ENCODE measurements at regions not wholly inside any gene's neighbourhood (a gene's known extent, or its start where the extent isn't known, plus 50 kb on each side); places are given as distances from the start of the nearest gene placed in this dataset.

DNA sequence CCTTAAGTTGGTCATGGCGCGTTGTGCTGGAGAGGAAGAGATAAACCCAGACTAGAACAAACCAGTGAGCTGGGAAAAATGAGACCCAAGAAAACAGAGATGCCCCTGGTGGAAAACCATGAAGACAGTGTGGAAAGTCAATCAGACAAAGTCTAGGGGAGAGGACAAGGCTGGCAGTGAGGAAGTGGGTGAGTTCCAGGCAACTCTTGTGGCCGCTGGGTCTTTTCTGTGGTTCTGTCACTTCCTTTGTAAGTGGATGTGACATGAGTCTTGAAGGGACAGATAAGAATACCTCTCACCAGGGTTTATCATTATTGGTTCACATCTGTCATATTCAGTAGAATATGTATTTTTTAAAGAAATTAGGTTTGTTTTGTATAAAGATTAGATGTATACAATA is 738.4 kb downstream of the DHX35 start:
- POLR2A ChIA-PET: no interaction called here
- CTCF ChIA-PET: no interaction called here

DNA sequence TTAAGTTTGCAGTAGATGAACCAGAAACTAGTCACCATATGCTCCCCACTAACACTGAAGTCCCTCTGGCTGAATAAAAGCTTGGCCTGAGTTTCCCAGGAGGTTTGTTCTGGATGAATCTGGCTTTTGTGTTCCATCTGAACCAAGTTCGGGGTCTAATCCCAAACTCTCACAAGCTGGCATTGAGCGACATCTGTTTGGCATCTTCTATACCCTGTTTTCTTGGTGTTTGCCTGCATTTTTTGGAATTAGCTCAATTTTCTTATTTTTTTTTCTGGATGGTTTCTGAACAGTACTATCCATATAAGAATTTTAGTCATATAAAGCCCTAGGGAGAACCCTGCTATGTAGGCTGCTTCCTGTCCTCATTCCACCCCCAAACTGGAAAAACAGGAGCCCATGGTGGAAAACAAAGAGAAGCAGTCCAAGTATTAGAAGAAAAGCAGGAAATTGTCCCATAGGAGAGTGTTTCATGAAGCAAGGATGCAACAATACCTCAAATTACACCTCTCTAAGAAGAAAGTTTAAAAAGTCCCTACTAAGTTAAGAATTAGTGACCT is 737.1 kb downstream of the DHX35 start:
- CTCF ChIA-PET: no interaction called here
- POLR2A ChIA-PET: no interaction called here

DNA sequence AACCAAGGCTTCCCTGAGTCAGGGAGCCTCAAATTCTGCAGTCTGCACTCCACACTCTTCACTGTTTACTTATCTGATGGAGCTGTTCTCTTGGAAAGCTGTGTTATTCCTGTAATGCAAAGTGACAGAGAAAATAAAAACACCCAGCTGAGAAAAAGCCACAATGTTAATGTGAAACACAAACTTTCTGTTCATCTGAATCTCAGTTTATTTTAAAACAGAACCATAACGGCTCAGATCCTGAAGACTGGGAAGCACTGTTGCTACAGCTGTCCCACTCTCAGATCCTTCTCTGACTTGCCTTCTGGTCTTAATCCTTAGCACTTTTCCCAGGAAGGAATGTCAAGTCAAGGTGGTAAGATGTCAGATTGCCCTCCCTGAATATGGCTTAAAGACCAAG is 736.6 kb downstream of the DHX35 start:
- ChIA-PET CTCF (no interaction called here), POLR2A (no interaction called here)

DNA sequence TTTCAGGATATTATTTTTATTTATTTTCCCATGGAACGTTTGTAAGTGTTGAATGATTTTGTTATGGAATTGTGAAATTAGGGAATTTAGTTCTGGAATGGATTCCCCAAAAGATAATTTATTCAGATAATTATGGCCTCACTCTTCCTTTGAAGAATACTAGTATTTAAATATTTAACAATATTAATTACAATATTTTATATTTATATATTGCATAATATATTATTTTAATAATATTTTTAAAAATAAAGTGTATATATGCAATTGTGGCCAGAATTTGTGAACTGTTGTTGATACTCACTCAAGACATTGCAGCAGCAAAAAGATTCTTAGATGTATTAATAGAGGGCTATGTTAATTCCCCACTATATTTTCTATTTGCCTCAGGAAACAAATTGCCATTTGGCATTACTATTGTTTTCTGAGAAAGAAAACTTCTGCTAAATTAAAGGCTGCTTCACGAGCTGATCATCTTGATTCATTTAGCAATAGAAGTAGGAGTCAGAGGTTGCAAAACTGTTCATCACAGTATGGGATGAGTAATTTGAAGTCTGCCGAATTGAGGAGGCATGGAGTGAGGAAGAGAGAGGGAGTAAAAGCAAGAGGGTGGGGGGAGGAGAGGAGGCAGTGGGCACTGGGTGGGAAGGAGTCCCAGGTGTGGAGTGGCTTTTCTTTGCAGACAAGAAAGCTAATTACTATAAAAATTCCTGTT is 729.2 kb downstream of the DHX35 start:
- ChIA-PET POLR2A (no interaction called here), CTCF (no interaction called here)

DNA sequence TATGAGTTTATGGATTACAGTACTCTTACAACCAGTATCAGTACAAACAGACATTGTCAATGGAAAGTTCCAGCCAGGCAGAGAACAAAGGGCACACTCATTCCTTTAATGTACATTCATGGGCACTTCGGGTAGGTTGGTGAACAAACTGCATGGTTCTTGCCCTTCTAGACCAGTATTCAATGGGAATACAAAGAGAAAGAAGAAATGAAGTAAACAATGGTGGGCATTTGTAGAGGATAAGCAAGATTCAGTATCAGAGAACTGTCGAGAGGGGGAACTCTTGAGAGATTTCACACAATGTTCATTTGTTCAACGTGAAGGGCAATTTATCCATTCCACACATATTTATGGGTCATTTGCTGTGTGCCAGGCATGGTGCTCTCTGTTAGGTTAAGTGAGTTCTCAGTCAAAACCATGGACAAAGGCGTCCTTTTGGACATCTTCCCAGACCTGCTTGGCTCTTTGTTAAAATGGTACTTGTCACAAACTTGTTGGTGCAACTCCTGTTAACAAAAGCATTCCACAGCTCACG is 714.8 kb downstream of the DHX35 start:
- CTCF ChIA-PET: no interaction called here
- POLR2A ChIA-PET: no interaction called here

DNA sequence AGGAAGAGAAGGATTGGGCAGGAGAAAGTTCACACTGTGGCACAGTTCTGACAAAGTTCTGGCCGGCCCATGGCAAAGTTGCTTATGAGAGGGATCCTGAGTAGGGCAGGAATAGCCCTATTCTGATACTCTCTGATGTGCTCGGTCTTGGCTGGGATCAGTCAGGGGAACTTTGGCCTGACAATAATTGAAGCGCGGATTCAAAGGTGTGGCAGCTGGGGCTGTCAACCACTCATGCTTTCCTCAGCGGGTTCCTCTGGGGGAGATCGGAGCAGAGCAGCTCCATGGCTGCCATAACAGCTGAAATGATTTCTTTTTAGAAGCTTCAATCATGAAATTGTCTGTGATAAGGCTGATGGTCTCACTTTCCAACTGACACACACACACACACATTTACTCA is 714.1 kb downstream of the DHX35 start:
- ChIA-PET CTCF (no interaction called here), POLR2A (no interaction called here)

DNA sequence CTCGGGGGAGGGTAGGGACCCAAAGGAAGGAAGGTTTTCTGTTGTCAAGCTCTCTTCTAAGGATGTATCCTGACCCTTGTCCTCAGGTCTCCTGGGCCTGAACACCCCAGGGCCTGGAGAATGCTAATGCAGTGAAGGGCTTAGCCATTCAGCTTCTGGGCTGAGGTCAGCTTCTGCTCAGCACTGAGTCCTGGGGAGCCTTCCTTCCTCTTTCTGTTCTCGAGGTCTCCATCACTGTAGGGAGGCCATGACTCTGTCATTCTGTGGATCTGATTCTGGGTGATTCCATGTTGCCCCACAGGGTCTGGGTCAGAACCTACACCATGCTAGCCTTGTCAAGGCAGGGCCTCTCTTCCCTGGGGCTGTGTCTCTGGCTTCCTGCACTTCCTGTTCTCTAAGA is 712.7 kb downstream of the DHX35 start:
- ChIA-PET CTCF (no interaction called here), POLR2A (no interaction called here)

DNA sequence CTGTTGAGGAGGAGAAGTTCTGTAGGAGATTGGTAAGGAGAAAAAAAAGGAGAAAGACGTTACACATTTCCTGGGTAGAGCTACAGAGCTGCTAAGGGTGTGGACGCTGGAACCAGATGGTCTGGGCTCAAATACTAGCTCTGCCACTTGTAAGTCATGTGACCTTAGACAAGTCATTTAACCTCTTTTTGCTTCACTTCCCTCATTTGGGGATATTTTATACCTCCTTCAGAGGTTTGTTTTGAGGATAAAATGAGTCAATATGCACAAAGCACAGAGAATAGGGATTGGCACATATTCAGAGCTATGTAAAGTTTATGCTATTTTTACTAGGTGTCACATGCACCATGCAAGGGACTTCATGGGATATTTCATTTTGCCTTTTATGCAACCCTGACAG is 708.8 kb downstream of the DHX35 start:
- ChIA-PET CTCF (no interaction called here), POLR2A (no interaction called here)

DNA sequence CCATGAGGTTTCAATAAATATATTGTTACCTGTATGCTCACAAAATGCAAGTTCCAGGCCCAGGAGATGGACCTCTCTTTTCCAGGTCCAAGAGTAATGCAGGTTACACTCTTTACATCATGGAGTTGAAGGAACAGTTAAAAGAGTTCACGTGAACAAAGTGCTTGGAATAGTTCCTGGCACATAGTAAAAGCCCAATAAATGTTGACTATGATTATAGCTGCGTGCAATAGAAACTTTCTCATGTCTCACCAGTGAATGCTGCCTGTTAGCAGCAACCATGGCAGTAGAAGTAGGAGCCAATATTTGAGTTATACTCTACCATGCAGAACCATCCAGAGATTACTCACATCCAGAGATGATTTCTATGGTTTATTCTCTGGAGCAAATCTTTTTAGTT is 707.5 kb downstream of the DHX35 start:
- ChIA-PET CTCF (no interaction called here), POLR2A (no interaction called here)

DNA sequence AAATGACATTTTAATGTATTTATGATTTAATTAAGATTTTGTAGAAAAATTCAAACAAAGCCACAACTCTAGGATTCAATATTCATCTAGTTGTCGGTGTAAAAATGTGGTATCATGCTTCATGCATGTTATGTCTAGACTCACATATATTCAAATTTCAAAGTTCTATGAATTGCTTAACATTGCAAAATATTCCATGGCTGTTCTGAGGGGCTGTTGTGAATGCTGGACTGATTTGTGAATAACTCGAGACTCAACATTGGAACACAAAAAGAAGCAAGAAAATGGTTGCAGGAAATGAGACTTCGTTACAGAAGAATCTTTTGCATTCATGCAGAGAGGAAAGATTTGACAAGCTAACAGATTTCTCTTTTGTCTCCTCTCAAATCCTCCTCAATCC is 705.9 kb downstream of the DHX35 start:
- POLR2A ChIA-PET: no interaction called here
- CTCF ChIA-PET: no interaction called here

DNA sequence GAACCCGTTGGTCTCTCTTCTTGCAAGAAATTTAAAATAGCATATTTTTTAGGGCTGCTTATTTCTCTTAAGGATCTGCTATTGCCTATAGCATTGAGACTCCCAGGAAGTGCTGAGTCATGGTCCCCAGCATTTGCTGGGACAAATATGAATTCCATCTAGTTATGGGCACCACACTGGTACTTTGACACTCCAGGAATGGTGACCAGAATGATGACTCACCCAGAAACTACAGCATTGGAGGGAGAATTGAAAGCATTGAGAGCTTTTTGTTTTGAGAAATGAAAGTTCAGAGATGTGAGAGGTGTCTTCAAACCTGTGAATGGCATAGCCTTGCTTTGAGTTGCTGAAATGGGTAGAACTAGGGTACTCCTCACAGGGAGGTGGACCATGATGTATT is 699.7 kb downstream of the DHX35 start:
- CTCF ChIA-PET: no interaction called here

DNA sequence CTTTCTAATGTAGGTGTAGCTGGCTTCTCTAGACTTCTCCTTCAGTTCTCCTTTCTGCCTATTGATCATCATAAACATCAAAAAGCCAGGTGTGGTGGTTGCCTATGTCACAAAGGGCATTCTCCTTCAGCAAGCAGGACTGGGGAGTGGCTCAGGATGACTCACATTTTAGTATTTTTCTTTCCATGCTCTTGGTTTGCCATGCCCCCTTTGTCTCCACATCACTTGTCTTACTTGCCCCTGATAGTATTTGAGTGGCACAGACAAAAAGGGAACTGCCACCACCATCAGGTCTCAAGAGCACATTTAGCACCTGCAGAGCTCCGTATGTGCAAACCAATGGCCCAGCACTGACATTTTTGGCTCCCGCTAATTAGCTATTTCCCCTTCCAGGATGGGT is 698.8 kb downstream of the DHX35 start:
- ChIA-PET CTCF (no interaction called here), POLR2A (no interaction called here)

More for the DNA sequence above, 699.7 kb downstream of the DHX35 start:
- POLR2A ChIA-PET: no interaction called here

DNA sequence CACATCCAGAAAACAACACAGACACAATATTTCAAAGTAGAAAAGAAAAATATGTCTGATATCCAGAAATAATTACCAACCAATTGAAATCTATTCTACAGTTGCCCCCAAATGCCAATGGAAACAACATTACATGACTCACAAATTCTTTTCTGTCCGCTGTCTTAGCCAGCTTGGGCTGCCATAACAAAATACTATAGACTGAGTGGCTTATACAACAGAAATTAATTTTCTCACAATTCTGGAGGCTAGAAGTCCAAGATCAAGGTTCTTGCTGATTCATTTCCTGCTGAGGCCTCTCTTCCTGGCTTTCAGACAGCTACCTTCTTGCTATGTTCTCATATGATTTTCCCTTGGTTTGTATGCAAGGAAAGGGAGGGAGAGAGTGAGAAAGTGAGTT is 698.1 kb downstream of the DHX35 start:
- POLR2A ChIA-PET: no interaction called here
- CTCF ChIA-PET: no interaction called here

DNA sequence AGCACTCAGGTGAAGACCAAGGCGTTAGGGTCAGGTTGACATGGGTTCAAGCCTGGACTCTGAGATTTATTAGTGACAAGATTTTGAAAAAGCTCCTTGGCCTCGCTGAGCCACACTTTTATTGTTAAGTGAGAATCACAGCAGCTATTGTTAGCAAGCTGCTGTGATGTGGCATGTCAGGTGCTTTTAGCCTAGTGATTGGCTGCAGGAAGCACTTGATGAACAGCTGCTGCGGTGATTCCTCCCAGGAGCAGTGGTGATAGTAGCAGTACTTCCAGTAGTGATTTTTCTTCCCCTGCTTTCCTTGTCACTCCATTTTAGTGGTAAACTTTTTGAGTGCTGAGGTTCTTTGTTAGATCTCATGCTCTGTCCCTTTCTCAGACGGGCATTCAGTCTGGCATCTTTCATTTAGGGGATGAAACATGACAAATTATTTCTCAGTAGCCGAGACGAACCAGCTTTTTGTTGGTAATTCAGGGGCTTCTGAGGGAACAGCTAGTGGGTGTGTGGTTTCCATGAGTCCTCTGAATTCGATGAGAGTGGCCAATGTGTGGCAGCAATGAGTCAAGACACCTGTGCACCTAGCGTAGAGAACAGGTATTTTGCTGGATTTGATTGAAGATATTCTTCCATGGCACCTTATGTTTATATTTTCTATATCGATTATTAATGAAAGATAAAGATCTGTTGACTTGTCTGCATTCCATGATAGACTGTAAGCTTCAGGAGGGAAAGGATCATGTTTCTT is 696.7 kb downstream of the DHX35 start:
- POLR2A ChIA-PET: no interaction called here
- CTCF ChIA-PET: no interaction called here

DNA sequence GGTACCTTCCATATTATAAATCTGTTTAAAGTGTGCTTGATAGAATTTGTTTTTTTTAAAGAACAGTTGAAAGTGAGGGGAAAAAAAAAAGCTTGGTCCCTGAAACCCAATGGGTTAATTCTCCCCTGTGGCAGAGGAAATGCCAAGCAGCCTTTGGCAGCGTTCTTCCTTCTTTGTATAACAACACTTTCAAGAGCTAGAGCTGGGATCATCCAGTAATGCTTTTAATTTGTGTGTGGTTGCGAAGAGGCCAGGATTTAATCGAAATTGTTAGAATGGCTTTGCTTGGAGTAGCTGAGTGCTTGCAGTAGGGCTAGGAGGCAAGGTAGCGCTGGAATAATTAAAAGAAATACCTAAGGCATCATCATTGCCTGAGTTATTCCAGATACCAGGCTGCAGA is 692.0 kb downstream of the DHX35 start:
- ChIA-PET POLR2A (no interaction called here), CTCF (no interaction called here)

DNA sequence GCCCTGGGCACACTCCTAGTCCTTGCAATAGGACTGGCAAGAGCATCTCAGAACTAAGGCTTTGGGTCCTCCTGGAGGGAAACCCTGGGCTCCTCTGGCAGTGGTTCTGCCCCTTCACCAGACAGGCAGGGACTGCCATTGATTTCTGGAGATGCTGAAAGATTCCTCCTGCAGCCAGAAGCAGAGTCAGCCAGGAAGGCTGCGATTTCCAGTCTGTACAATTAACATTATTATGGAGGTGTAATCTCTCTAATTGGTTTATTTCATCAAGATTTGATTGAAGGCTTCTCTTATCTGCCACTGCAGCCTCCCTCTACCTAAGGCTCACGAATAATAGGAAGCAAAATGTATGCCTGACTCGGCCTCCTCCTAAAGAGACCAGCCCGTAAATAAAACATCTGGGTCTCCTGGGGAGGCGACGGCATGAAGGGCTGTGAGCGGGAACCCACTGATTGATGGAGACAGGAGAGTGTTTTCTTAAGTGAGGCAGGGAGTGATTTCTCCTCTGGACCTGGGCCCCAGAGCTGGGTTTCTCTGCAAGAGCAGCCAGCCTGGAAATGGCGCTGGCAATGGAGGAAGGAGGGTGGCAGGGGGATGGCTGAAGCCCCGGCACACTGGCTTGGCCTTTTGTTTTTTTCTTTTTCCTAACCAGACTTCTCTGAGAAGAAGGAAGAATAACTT is 689.6 kb downstream of the DHX35 start:
- CTCF ChIA-PET: no interaction called here
- POLR2A ChIA-PET: no interaction called here

DNA sequence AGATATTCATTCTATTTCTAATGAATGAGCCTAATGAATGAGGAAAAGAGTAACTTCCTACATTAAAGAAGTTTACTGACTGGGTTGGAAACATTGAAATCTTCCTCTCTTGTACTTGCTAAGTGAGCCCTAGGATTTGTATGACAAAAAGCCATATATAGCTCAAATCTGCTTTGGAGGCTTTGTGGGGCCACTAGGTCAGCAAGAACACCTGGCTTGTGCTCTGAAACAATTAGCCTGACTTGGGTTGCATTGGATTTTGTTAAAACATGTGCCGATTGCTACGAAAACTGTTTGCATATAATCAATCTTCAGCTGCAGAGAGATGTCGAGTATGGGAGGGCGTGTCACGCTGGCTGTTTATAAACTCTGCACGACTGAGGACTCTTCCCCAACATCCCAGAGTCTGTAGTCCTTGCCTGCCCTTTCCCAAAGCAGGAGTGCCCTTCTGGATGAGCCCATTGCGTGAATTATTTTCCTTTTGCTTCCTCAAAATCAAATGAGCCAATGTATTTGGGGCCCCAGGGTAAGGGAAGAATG is 684.8 kb downstream of the DHX35 start:
- CTCF ChIA-PET: no interaction called here
- POLR2A ChIA-PET: no interaction called here

DNA sequence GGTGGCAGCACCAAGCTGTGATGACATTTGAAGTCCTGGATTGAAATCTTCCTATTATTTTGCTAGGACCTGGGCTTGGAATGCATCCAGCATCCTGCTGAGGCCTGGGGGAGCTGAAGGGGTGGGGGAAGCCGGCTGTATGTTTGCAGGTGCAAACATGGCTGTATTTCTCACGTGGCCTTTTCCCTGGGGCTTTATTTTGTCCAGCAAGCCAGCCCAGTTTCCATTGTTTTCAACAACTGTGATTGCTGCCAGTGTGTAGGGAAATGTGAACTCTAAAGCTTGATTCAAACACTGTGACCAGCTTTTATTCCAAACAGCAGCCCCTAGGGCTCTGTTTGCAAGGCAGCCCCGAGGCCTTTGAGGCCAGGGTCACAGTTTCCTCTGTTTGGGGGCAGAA is 683.0 kb downstream of the DHX35 start:
- POLR2A ChIA-PET: no interaction called here

DNA sequence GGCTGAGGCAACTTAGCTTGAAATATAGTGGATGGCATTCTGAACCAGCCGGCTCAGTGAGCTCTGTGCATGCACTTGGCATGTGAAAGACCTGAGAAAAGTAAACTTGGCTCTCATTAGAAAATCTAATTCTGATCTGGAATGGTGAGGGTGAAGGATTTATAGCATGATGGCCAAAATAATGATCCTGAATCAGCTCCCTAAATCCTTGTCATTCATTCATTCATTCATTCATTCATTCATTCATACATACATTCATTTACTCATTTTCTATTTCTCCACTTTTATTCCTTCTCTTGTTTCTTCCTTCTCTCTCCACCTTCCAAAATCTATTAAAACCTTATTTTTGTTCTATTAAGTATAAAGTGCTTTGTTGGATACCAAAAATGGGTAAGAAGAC is 681.1 kb downstream of the DHX35 start:
- CTCF ChIA-PET: no interaction called here
- POLR2A ChIA-PET: no interaction called here

More for the DNA sequence above, 683.0 kb downstream of the DHX35 start:
- CTCF ChIA-PET: no interaction called here

DNA sequence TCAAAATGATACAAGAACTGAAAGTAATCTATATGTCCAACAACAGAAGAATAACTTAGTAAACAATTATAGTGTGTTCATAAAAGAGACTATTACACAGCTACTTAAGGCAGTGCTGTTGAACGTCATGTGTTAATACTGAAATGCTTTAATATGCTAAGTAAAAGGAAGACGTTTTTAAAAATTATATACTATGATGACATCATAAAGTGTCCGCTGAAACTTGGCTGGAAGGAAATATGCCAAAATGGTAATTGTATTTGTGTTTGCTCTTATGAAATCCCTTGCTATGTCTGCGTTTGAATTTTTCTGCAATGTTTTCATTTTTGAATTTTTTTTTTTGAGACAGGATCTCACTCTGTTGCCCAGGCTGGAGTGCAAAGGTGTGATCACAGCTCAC is 679.3 kb downstream of the DHX35 start:
- ChIA-PET POLR2A (no interaction called here), CTCF (no interaction called here)

DNA sequence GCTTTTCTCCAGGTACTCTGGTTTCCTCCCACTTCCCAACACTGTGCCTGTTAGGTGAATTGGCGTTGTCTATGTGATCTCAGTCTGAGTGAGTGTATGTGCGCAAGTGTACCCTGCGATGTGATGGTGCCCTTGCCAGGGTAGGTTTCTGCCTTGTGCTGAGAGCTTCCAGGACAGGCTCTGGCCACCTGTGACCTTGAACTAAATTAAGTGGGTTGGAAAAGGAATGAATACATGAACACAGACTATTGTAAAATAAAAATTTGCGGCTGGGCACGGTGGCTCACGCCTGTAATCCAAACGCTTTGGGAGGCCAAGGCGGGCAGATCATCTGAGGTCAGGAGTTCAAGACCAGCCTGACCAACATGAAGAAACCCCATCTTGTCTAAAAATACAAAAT is 678.0 kb downstream of the DHX35 start:
- ChIA-PET POLR2A (no interaction called here), CTCF (no interaction called here)
